CD14-positive monocyte (primary cell): ENCODE measurements at regions not wholly inside any gene's neighbourhood (a gene's known extent, or its start where the extent isn't known, plus 50 kb on each side); places are given as distances from the start of the nearest gene placed in this dataset.

ENCODE experiments used
- DNase-seq, 3 donors: peaks; one replicate each; pipeline ENCODE4 v3.0.0-alpha.2; 2011 to 2022
- H2AFZ ChIP-seq: 2 replicates; pipeline ENCODE4 v1.6.0; 2012; ENCODE audit warnings: mild to moderate bottlenecking, low read depth, low read length, inconsistent platforms; ENCODE audit not compliant: insufficient read depth, poor library complexity, severe bottlenecking
- H3K27ac ChIP-seq, 2 donors: 1 replicate in 1 of 2; 2 replicates in 1 of 2; pipeline ENCODE4 v1.5.1; 2012 to 2013; ENCODE audit warnings: low read length in 2 of 2, control low read depth in 1 of 2, inconsistent platforms in 1 of 2, low read depth in 1 of 2, mild to moderate bottlenecking in 1 of 2
- H3K27me3 ChIP-seq, 2 donors: one replicate each; pipeline versions ENCODE4 v1.6.0 to v1.6.1; 2011 to 2013; ENCODE audit warnings: low read length in 2 of 2; ENCODE audit not compliant: control insufficient read depth in 2 of 2, insufficient read depth in 2 of 2
- H3K36me3 ChIP-seq, 2 donors: replicated peaks in 1 of 2; 1 replicate in 1 of 2; 2 replicates in 1 of 2; pipeline versions ENCODE4 v1.5.1 to v1.6.1; 2012 to 2013; ENCODE audit warnings: low read length in 2 of 2, control low read depth in 1 of 2, inconsistent platforms in 1 of 2, mild to moderate bottlenecking in 1 of 2; ENCODE audit not compliant: insufficient read depth in 2 of 2, control insufficient read depth in 1 of 2
- H3K4me1 ChIP-seq, 2 donors: 1 replicate in 1 of 2; 2 replicates in 1 of 2; pipeline versions ENCODE4 v1.5.1 to v1.6.1; 2012 to 2013; ENCODE audit warnings: low read length in 2 of 2, control low read depth in 1 of 2, inconsistent platforms in 1 of 2, mild to moderate bottlenecking in 1 of 2, moderate library complexity in 1 of 2; ENCODE audit not compliant: insufficient read depth in 2 of 2, control insufficient read depth in 1 of 2
- H3K4me2 ChIP-seq: replicated peaks from 2 replicates; pipeline ENCODE3; 2012; ENCODE audit warnings: low read length, moderate library complexity, mild to moderate bottlenecking; ENCODE audit not compliant: poor library complexity, severe bottlenecking; ENCODE audit errors: extremely low read depth
- H3K4me3 ChIP-seq, 3 experiments: fragments of 200-600 bp in 1 of 3; sonication (generic) in 1 of 3; replicated peaks in 1 of 3; 1 replicate in 2 of 3; 2 replicates in 1 of 3; pipeline ENCODE4 v1.5.1; 2011 to 2013; ENCODE audit warnings: low read length in 3 of 3, mild to moderate bottlenecking in 3 of 3, control low read depth in 2 of 3, low read depth in 2 of 3, inconsistent platforms in 1 of 3, moderate library complexity in 1 of 3
- H3K79me2 ChIP-seq: 2 replicates; pipeline ENCODE4 v1.6.0; 2012; ENCODE audit warnings: mild to moderate bottlenecking, control low read depth, inconsistent platforms, low read length, moderate library complexity; ENCODE audit not compliant: insufficient read depth
- H3K9ac ChIP-seq: 2 replicates; pipeline ENCODE4 v1.6.0; 2017; ENCODE audit warnings: low read length, mild to moderate bottlenecking; ENCODE audit not compliant: insufficient read depth, poor library complexity, severe bottlenecking
- H3K9me3 ChIP-seq, 2 donors: replicated peaks in 1 of 2; 1 replicate in 1 of 2; 2 replicates in 1 of 2; pipeline versions ENCODE4 v1.5.1 to v1.6.1; 2012 to 2013; ENCODE audit warnings: low read length in 2 of 2, control low read depth in 1 of 2; ENCODE audit not compliant: control insufficient read depth in 1 of 2, insufficient read depth in 1 of 2
- H4K20me1 ChIP-seq: 2 replicates; pipeline ENCODE4 v1.6.0; 2012; ENCODE audit warnings: mild to moderate bottlenecking, low read length, control low read depth, moderate library complexity; ENCODE audit not compliant: insufficient read depth
- H3K27ac Mint-ChIP-seq, 7 donors: one replicate each; pipeline ENCODE4 v1.8.0; 2020; ENCODE audit warnings: mild to moderate bottlenecking in 7 of 7, mixed read lengths in 7 of 7, moderate library complexity in 6 of 7, inconsistent platforms in 2 of 7
- H3K27me3 Mint-ChIP-seq, 3 donors: one replicate each; pipeline ENCODE4 v1.8.0; 2021 to 2022; ENCODE audit warnings: low read depth in 3 of 3, mild to moderate bottlenecking in 3 of 3, mixed read lengths in 3 of 3, moderate library complexity in 3 of 3, inconsistent platforms in 1 of 3
- H3K36me3 Mint-ChIP-seq, 2 donors: one replicate each; pipeline ENCODE4 v1.8.0; 2020; ENCODE audit warnings: mixed read lengths in 2 of 2, inconsistent platforms in 1 of 2, mild to moderate bottlenecking in 1 of 2
- H3K4me1 Mint-ChIP-seq: one replicate; pipeline ENCODE4 v1.8.0; 2020; ENCODE audit warnings: mild to moderate bottlenecking, mixed read lengths
- H3K4me3 Mint-ChIP-seq, 2 donors: one replicate each; pipeline ENCODE4 v1.8.0; 2020; ENCODE audit warnings: mild to moderate bottlenecking in 2 of 2, mixed read lengths in 2 of 2, moderate library complexity in 1 of 2
- H3K9me3 Mint-ChIP-seq, 7 donors: one replicate each; pipeline ENCODE4 v1.8.0; 2020 to 2022; ENCODE audit warnings: mixed read lengths in 7 of 7, mild to moderate bottlenecking in 6 of 7, moderate library complexity in 6 of 7, inconsistent platforms in 2 of 7
- WGBS: methylation state at CpG from one replicate; pipeline ENCODE4 v1.1.5; 2013; ENCODE audit warnings: missing lambda C conversion rate; ENCODE audit not compliant: insufficient coverage; 5-methylcytosine and 5-hydroxymethylcytosine counted together
- intact Hi-C, 2 donors: fragments of 100-400 bp; cut with micrococcal nuclease; formaldehyde crosslinking; loops; one replicate each; pipeline versions ENCODE4 v1.15.0 to v1.15.1; 2023
- TF ChIP-seq, protein P1 (sequence below): fragments of 200-600 bp; IDR thresholded peaks from one replicate; pipeline ENCODE4 v1.8.0; 2022; ENCODE audit warnings: antibody characterized with exemption, mild to moderate bottlenecking

DNA sequence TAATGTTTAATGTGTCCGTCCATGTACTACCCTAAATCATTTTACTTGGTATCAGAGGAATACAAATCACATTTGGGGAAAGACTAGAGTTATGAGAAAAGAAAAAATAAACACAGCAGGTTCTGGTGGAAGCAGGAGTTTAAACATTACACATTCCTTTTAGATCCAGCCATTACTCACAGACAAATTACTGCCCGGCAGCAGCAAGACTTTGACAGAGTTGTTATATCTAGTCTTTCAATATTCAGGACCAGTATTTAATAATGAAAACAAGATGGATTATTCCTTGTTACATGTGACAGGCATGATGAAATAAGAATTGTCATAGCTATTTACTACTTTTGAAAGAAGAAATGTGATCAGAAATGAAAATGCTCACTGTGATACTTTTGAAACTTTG lies 131.8 kb upstream of the GNAI1 start:
- Histone ChIP-seq H3K4me1 (no peaks in the 10 kb centered on the region), H3K36me3 (no peaks in the 10 kb centered on the region), H2AFZ (no peak overlapping the region), H3K4me2 (no peak overlapping the region), H4K20me1 (no peaks in the 10 kb centered on the region), H3K27me3 (no peaks in the 10 kb centered on the region), H3K79me2 (no peaks in the 10 kb centered on the region), H3K9me3 (no peaks in the 10 kb centered on the region), H3K4me3 (no peak overlapping the region), H3K9ac (no peak overlapping the region), H3K27ac (no peak overlapping the region)
- Mint-ChIP-seq H3K4me3 (no peak overlapping the region), H3K9me3 (no peaks in the 10 kb centered on the region), H3K27me3 (no peaks in the 10 kb centered on the region), H3K36me3 (no peaks in the 10 kb centered on the region), H3K27ac (no peak overlapping the region), H3K4me1 (no peaks in the 10 kb centered on the region)
- no peak for DNase-seq
- intact Hi-C loops: no loop called here
- no CpG with 5 or more reads among the region's 2 CpGs for WGBS
- TF ChIP-seq, protein P1, sequence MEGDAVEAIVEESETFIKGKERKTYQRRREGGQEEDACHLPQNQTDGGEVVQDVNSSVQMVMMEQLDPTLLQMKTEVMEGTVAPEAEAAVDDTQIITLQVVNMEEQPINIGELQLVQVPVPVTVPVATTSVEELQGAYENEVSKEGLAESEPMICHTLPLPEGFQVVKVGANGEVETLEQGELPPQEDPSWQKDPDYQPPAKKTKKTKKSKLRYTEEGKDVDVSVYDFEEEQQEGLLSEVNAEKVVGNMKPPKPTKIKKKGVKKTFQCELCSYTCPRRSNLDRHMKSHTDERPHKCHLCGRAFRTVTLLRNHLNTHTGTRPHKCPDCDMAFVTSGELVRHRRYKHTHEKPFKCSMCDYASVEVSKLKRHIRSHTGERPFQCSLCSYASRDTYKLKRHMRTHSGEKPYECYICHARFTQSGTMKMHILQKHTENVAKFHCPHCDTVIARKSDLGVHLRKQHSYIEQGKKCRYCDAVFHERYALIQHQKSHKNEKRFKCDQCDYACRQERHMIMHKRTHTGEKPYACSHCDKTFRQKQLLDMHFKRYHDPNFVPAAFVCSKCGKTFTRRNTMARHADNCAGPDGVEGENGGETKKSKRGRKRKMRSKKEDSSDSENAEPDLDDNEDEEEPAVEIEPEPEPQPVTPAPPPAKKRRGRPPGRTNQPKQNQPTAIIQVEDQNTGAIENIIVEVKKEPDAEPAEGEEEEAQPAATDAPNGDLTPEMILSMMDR: no peak

DNA sequence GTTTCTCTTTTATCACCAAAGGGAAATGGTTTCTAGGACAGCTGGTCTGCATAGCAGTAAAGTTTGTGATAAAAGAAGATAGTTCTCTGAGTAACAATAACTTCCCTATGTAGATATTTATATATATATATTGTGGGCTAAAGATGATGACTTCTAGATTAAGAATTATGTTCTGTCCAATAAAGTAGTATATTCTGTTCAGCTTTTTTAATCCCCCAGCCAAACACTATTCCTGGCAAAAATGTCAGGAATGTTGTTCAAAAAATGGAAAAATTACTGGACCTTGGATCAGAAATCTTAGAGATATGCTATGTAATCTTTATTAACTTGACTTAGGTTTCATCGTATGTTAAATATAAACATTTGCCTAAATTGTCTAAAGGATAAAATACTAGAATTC lies 136.3 kb upstream of the GNAI1 start:
- Histone ChIP-seq H3K36me3 (no peaks in the 10 kb centered on the region), H3K27ac (no peak overlapping the region), H3K4me3 (no peak overlapping the region), H2AFZ (no peak overlapping the region), H3K79me2 (no peaks in the 10 kb centered on the region), H3K9ac (no peak overlapping the region), H4K20me1 (no peaks in the 10 kb centered on the region), H3K27me3 (no peaks in the 10 kb centered on the region), H3K4me1 (no peaks in the 10 kb centered on the region), H3K9me3 (no peaks in the 10 kb centered on the region), H3K4me2 (no peak overlapping the region)
- Mint-ChIP-seq H3K4me1 (no peaks in the 10 kb centered on the region), H3K27ac (no peak overlapping the region), H3K36me3 (no peaks in the 10 kb centered on the region), H3K4me3 (no peak overlapping the region), H3K27me3 (no peaks in the 10 kb centered on the region), H3K9me3 (no peaks in the 10 kb centered on the region)
- intact Hi-C loops: no loop called here
- WGBS: no CpG with 5 or more reads among the region's 1 CpG
- TF ChIP-seq, protein P1: no peak
- no peak for DNase-seq
